ENCODE measurements at regions not wholly inside any gene's neighbourhood (a gene's known extent, or its start where the extent isn't known, plus 50 kb on each side); places are given as distances from the start of the nearest gene placed in this dataset.
"Not testable (repeated sequence)": the region's sequence is repeated elsewhere in the genome, so short reads cannot be mapped to it uniquely, and the experiment has no call there.

DNA sequence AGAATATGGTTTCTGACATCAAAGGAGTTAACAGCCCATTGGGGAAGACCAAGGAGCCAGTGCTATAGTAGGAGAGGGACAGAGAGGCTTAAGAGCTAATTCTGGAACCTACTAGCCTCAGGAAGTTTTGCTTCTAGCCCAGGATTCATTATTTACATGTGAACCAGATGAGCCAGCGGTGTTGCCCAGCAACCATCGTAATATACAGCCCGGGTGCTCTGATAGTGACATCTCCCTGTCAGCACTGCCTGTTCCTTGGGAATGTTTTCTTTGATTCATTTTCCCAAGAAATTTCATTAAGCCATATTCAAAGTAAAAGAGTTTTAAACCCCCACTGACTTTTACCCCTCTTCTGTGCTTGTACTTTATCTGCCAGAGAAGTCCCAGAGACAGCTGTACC lies 217.4 kb upstream of the ADAMTSL1 start:
- no peak for DNase-seq (ENCODE audit: insufficient read length, low spot score)

GRCh38 chr9:18260521-18260920 lies 213.4 kb upstream of the ADAMTSL1 start:
- FAIRE-seq (no peak), DNase-seq (ENCODE audit: insufficient read length, low spot score) (peak; percentile 3)

More for the DNA sequence above, 217.4 kb upstream of the ADAMTSL1 start:
- FAIRE-seq: no peak

DNA sequence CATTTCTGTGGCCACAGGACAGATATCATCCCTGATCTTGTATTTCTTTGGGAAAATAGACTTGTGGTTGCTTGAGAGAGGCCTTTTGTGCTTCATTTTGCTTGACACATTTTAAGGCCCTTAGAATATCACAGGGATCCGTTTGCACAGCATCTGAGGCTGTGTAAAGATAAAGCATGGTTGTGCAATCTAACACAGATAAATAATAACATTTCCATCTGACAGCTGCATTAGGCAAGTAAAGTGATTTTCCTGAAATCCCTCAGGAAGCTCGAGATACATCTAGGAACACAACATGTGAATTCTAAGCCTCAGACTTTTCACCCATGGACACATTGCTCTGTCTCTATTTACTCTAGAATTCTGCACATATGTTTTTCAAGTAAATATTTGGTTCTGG lies 212.8 kb upstream of the ADAMTSL1 start:
- FAIRE-seq: no peak

DNA sequence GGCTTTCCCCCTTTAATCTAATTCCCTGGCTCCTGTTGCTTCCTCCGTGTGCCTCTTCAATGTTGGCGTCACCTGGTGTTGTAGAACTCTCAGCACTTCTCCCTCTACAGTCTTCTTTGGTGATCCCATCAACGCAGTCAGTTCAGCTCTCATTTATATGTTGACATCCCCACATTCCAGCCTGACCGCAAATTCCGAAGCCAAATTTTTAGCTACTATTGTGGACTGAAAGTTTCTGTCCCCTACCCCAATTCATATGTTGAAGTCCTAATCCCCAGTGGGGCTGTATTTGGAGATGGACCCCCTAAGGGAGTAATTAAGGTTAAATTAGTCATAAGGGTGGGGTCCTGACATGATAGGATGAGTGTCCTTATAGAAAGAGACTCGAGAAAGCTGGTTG lies 210.6 kb upstream of the ADAMTSL1 start:
- DNase-seq (ENCODE audit: insufficient read length, low spot score) (no peak), FAIRE-seq (no peak)

More for the DNA sequence above, 212.8 kb upstream of the ADAMTSL1 start:
- no peak for DNase-seq (ENCODE audit: insufficient read length, low spot score)

DNA sequence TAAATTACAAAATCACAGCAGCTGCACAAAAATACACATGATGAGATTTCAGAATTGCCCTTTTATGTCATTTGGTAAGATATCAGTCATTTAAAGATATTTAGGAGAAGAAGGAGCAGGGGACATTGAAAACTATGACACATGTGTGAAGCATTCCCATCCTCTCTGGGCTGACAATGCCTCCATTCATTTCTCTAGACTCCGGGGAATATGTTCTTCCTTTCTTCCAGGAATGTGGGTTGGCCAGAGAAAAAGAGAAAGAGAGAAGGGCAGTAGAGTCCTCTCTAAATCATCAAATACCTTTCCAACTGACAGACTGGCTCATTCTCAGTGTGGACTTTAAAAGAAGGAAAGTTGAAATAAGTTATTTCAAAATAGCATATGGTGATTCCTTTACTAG lies 205.6 kb upstream of the ADAMTSL1 start:
- no peak for FAIRE-seq
- peak; percentile 2 for DNase-seq (ENCODE audit: insufficient read length, low spot score)

- FAIRE-seq (no peak), DNase-seq (ENCODE audit: insufficient read length, low spot score) (no peak)
Observed at GRCh38 chr9:18269561-18269960, 204.4 kb upstream of the ADAMTSL1 start.

GRCh38 chr9:18274693-18275092 lies 199.3 kb upstream of the ADAMTSL1 start:
- no peak for FAIRE-seq
- no peak for DNase-seq (ENCODE audit: insufficient read length, low spot score)

GRCh38 chr9:18275313-18275990 lies 198.5 kb upstream of the ADAMTSL1 start:
- FAIRE-seq: no peak

GRCh38 chr9:18281291-18281690 lies 192.7 kb upstream of the ADAMTSL1 start:
- DNase-seq (ENCODE audit: insufficient read length, low spot score) (no peak), FAIRE-seq (no peak)

More at GRCh38 chr9:18275313-18275990, 198.5 kb upstream of the ADAMTSL1 start:
- no peak for DNase-seq (ENCODE audit: insufficient read length, low spot score)

DNA sequence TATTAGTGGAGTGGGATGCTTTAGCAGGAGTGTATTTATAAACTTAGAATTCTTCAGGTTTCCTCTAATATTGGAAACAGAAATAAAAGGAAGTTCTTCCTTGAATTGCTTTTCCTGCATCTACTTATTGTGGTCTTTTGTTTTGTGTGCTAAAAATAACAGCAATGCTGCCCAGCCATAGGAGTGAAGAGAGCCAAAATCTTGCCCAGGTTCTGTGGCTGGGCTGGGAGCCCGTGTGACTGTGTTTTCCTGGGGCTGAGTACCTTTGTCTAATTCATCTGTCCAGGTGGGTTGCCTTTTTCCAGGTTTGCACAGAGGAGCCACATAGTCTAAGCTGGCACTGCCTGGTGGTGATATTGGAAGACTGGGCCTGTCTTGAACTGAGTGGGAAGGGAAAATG lies 179.7 kb upstream of the ADAMTSL1 start:
- FAIRE-seq: no peak

GRCh38 chr9:18296702-18297055 lies 177.3 kb upstream of the ADAMTSL1 start:
- DNase-seq (ENCODE audit: insufficient read length, low spot score) (no peak), FAIRE-seq (no peak)

More for the DNA sequence above, 179.7 kb upstream of the ADAMTSL1 start:
- no peak for DNase-seq (ENCODE audit: insufficient read length, low spot score)

DNA sequence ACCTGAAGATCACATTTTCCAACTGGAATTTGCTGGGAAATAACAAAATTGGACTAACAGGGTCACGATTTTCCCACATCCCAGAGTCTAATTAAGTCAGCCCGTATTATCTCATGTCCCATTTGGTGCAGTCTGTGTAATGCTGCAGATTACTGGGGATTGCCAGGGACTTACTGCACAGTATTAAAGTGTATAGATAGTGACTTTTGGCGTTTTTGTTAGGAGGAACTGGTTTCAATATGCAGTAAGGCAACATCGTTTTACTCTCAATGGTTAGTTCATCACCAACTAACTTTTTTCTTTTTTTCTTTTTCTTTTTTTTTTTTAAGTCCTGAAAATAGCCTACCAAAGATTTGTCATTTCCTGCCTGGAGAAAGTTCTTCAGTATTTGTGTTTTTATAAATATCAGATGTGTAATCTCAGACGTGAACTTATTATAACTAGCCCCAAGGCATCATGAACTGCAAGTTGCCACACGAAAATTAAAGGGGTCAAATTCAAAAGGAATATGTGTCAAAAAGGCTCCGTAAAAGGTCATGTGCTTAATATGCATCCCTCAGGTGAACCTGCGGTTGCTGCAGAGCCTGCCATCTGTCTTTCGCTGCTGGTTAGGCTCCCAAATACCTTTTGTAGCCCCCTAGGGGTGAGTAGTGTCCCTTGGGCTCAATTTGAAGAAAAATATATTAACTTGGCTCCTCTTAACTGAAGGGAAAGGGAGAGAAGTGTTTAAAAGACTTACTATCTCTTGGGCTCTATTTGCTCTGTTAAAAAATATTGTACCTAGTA lies 176.7 kb upstream of the ADAMTSL1 start:
- no peak for FAIRE-seq
- DNase-seq (ENCODE audit: insufficient read length, low spot score): peak; percentile 5

- no peak for DNase-seq (ENCODE audit: insufficient read length, low spot score)
- FAIRE-seq: no peak
Observed at GRCh38 chr9:18299449-18299848, 174.5 kb upstream of the ADAMTSL1 start.

- DNase-seq (ENCODE audit: insufficient read length, low spot score); FAIRE-seq: not testable (repeated sequence)
Observed at GRCh38 chr9:18305167-18305806, 168.7 kb upstream of the ADAMTSL1 start.

- no peak for DNase-seq (ENCODE audit: insufficient read length, low spot score)
- FAIRE-seq: no peak
Observed at GRCh38 chr9:18314316-18314715, 159.6 kb upstream of the ADAMTSL1 start.

DNA sequence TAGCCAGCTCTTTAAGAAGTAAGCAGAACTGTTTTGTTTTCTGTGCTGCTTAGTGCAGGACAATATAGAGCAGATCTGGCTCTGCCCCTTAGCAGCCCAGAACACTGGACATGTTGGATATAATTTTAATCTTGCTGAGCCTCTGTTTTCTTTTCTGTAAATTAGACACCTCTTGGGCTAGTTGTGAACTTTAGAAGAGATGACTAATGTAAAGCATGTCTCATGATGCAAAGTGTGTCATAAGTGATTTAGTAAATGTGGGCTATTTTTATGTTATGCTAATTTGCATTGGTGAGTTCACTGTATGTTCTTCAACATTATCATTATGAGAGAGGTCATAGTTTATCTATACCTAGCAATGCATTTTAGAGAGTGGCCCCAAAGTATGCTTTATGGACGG lies 156.1 kb upstream of the ADAMTSL1 start:
- FAIRE-seq (no peak), DNase-seq (ENCODE audit: insufficient read length, low spot score) (no peak)

DNA sequence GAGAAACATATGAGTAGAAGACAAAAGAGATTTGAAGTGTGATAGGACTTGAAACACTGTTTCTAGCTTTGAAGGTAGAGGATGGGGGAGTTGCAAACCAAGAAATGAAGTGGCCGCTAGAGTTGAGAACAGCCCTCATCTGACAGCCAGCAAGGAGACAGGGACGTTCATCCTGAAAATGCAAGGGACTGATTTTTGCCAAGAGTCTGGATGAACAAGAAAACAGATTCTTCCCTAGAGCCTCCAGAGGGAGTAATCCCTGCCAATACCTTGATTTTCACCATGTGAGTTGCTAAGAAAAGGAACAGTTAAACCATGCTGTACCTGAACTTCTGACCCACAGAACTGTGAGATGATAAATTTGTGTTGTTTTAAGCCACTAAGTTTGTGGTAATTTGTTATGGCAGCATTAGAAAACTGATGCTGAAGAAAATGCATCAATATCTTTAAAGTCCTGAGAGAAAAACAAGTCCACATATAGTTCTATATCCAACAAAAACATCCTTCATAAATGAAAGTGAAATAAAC lies 154.0 kb upstream of the ADAMTSL1 start:
- DNase-seq (ENCODE audit: insufficient read length, low spot score) (no peak), FAIRE-seq (no peak)

GRCh38 chr9:18324928-18325745 lies 148.8 kb upstream of the ADAMTSL1 start:
- FAIRE-seq: no peak
- DNase-seq (ENCODE audit: insufficient read length, low spot score): no peak

GRCh38 chr9:18325746-18326011 lies 148.3 kb upstream of the ADAMTSL1 start:
- not testable (repeated sequence) for DNase-seq (ENCODE audit: insufficient read length, low spot score); FAIRE-seq

- DNase-seq (ENCODE audit: insufficient read length, low spot score) (peak; percentile 4), FAIRE-seq (no peak)
Observed at GRCh38 chr9:18327121-18327520, 146.8 kb upstream of the ADAMTSL1 start.

Data from HTR-8/SVneo (cell line).